ENCODE measurements at regions not wholly inside any gene's neighbourhood (a gene's known extent, or its start where the extent isn't known, plus 50 kb on each side); places are given as distances from the start of the nearest gene placed in this dataset.

DNA sequence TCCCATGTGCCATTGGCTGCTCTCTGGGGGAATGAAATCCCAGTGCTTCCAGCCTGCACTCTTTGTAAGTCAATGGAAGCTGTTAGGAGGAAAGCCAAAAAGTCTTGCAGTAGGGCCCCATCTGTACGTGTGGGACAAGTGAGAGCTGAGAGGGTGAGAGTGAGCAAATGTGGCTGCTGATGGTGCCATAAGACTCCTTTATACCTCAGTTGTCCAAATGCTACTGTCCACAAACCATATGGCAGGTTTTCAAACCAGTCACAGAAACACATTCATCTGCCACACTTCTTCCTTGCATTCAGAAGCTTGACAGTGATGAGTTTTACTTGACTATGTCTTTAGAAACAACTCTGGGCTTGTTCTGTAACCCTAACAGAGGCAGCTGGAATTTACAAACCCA, 543.8 kb downstream of the CSNK1G3 start:
- Histone ChIP-seq H3K27me3 (ENCODE audit: insufficient read depth, low read length) (no peaks in the 10 kb centered on the region), H2AFZ (ENCODE audit: low read length) (no peak overlapping the region), H3K79me2 (ENCODE audit: insufficient read depth, low read length) (no peaks in the 10 kb centered on the region), H3K14ac (ENCODE audit: insufficient read depth, low read length) (no peak overlapping the region), H2BK15ac (ENCODE audit: low read depth, low read length) (no peak overlapping the region), H4K5ac (ENCODE audit: insufficient read length, low read depth, low read length) (no peak overlapping the region), H3K27ac (ENCODE audit: insufficient read length, low read depth, low read length) (no peak overlapping the region), H3K4me1 (ENCODE audit: insufficient read depth, low read length) (no peaks in the 10 kb centered on the region), H3K23me2 (ENCODE audit: insufficient read length, low read depth, low read length, poor library complexity, severe bottlenecking) (no peaks in the 10 kb centered on the region), H3K23ac (ENCODE audit: insufficient read length, low read depth, low read length) (no peak overlapping the region), H3K9me3 (ENCODE audit: control insufficient read depth, low read depth, low read length) (no peaks in the 10 kb centered on the region), H2BK120ac (ENCODE audit: low read depth, low read length, poor library complexity, severe bottlenecking) (no peak overlapping the region), H3K4me2 (ENCODE audit: insufficient read depth, insufficient read length, low read length) (no peak overlapping the region), H2BK5ac (ENCODE audit: insufficient read length, low read length) (no peak overlapping the region), H2AK5ac (ENCODE audit: insufficient read length, low read length) (no peak overlapping the region), H3K79me1 (ENCODE audit: insufficient read depth, low read depth, low read length, poor library complexity, severe bottlenecking) (no peaks in the 10 kb centered on the region), H3K9ac (ENCODE audit: extremely low read depth, insufficient read length, low read length) (no peak overlapping the region), H3K56ac (ENCODE audit: insufficient read length, low read depth, low read length) (no peak overlapping the region), H4K20me1 (ENCODE audit: control insufficient read depth, insufficient read depth, insufficient read length) (no peaks in the 10 kb centered on the region), H3K18ac (ENCODE audit: insufficient read length, low read depth, low read length) (no peak overlapping the region), H4K8ac (replicated peaks; ENCODE audit: insufficient read length, low read depth, low read length) (no peak overlapping the region), H2BK12ac (ENCODE audit: insufficient read length, low read depth, low read length) (no peak overlapping the region), H3T11ph (ENCODE audit: low read length) (no peak overlapping the region), H4K91ac (ENCODE audit: insufficient read length, low read depth, low read length) (no peak overlapping the region), H3K4ac (ENCODE audit: low read depth, low read length) (no peak overlapping the region), H2BK20ac (ENCODE audit: low read depth, low read length, poor library complexity, severe bottlenecking) (no peak overlapping the region)
- no peaks in the 10 kb centered on the region; a peak in 1 of 5 replicates for H3K9me3 Mint-ChIP-seq
- DNase-seq, result no peak
- no peaks in the 10 kb centered on the region; the same call in 1 of the 2 replicates for H3K27me3 Mint-ChIP-seq (ENCODE audit: low read depth)
- H3K4me1 Mint-ChIP-seq, result peaks cover 2 to 8% of the 10 kb centered on the region in 2 experiments; a peak in 3 of 4 replicates
- H3K36me3 Mint-ChIP-seq (ENCODE audit: insufficient read depth in 1 of 3, low read depth in 3 of 3), result no peaks in the 10 kb centered on the region
- no peak overlapping the region for H3K27ac Mint-ChIP-seq
- no CpG with 5 or more reads among the region's 1 CpG for WGBS (ENCODE audit: extremely low coverage, insufficient read length, low lambda C conversion rate)
- TF ChIP-seq, protein P1, sequence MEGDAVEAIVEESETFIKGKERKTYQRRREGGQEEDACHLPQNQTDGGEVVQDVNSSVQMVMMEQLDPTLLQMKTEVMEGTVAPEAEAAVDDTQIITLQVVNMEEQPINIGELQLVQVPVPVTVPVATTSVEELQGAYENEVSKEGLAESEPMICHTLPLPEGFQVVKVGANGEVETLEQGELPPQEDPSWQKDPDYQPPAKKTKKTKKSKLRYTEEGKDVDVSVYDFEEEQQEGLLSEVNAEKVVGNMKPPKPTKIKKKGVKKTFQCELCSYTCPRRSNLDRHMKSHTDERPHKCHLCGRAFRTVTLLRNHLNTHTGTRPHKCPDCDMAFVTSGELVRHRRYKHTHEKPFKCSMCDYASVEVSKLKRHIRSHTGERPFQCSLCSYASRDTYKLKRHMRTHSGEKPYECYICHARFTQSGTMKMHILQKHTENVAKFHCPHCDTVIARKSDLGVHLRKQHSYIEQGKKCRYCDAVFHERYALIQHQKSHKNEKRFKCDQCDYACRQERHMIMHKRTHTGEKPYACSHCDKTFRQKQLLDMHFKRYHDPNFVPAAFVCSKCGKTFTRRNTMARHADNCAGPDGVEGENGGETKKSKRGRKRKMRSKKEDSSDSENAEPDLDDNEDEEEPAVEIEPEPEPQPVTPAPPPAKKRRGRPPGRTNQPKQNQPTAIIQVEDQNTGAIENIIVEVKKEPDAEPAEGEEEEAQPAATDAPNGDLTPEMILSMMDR (conservative IDR thresholded peaks at IDR 0.05), result no peak
- no peak overlapping the region for H3K4me3 Mint-ChIP-seq
